ENCODE measurements at regions not wholly inside any gene's neighbourhood (a gene's known extent, or its start where the extent isn't known, plus 50 kb on each side); places are given as distances from the start of the nearest gene placed in this dataset.

DNA sequence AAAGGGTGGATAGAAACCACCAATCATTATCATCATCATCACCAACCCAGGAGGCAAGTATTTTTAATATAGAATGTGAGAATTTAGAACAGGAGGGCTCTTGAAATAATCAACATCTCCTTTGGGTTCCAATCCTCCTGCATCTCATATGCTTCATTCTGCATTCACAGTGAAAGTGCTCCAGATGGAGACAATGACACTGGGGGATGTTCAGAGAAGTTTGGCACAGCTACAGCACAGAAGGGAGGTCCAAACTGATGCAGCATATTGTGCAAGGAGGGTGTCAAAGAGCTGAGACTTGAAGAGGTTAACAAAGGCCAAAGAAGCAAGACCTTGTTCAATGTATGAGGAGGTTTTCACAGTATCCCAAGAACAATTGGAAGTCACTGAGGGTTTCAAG, 767.1 kb downstream of the NTRK3 start:
- Histone ChIP-seq H3K4me1 (ENCODE audit: insufficient read depth) (no peaks in the 10 kb centered on the region), H3K4me2 (no peak overlapping the region), H3K27me3 (ENCODE audit: insufficient read depth) (no peaks in the 10 kb centered on the region), H2AFZ (no peak overlapping the region), H3K9me2 (ENCODE audit: insufficient read depth) (no peaks in the 10 kb centered on the region), H3F3A (replicated peaks; ENCODE audit: low read depth) (no peaks in the 10 kb centered on the region), H3K36me3 (ENCODE audit: insufficient read depth) (no peaks in the 10 kb centered on the region), H4K20me1 (replicated peaks; ENCODE audit: insufficient read depth) (no peaks in the 10 kb centered on the region), H3K79me2 (replicated peaks; ENCODE audit: insufficient read depth) (no peaks in the 10 kb centered on the region), H3K27ac (ENCODE audit: low read depth) (no peak overlapping the region), H3K4me3 (no peak overlapping the region)
- peaks cover 2% of the 10 kb centered on the region for H3K27me3 Mint-ChIP-seq (ENCODE audit: insufficient read depth, low read depth, poor library complexity)
- no peak overlapping the region for H3K4me3 Mint-ChIP-seq
- DNase-seq (ENCODE audit: low spot score) (no peak), ATAC-seq (no peak)
- no peaks in the 10 kb centered on the region for H3K36me3 Mint-ChIP-seq (ENCODE audit: low read depth)
- H3K27ac Mint-ChIP-seq, result no peak overlapping the region
- H3K9me3 Mint-ChIP-seq, result no peaks in the 10 kb centered on the region
- TF ChIP-seq CREB1 (CRISPR knock-in tag; IDR thresholded peaks at IDR 0.05; ENCODE audit: low read depth) (no peak), EZH2 (IDR thresholded peaks at IDR 0.05; ENCODE audit: low read depth, unreplicated experiment) (no peak), NANOG (IDR thresholded peaks at IDR 0.05; ENCODE audit: borderline replicate concordance) (no peak), POLR2AphosphoS5 (IDR thresholded peaks at IDR 0.05; ENCODE audit: low read depth) (no peak)
- TF ChIP-seq, protein P1, sequence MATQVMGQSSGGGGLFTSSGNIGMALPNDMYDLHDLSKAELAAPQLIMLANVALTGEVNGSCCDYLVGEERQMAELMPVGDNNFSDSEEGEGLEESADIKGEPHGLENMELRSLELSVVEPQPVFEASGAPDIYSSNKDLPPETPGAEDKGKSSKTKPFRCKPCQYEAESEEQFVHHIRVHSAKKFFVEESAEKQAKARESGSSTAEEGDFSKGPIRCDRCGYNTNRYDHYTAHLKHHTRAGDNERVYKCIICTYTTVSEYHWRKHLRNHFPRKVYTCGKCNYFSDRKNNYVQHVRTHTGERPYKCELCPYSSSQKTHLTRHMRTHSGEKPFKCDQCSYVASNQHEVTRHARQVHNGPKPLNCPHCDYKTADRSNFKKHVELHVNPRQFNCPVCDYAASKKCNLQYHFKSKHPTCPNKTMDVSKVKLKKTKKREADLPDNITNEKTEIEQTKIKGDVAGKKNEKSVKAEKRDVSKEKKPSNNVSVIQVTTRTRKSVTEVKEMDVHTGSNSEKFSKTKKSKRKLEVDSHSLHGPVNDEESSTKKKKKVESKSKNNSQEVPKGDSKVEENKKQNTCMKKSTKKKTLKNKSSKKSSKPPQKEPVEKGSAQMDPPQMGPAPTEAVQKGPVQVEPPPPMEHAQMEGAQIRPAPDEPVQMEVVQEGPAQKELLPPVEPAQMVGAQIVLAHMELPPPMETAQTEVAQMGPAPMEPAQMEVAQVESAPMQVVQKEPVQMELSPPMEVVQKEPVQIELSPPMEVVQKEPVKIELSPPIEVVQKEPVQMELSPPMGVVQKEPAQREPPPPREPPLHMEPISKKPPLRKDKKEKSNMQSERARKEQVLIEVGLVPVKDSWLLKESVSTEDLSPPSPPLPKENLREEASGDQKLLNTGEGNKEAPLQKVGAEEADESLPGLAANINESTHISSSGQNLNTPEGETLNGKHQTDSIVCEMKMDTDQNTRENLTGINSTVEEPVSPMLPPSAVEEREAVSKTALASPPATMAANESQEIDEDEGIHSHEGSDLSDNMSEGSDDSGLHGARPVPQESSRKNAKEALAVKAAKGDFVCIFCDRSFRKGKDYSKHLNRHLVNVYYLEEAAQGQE (IDR thresholded peaks at IDR 0.05; ENCODE audit: unreplicated experiment), result no peak
- no peaks in the 10 kb centered on the region for H3K4me1 Mint-ChIP-seq

DNA sequence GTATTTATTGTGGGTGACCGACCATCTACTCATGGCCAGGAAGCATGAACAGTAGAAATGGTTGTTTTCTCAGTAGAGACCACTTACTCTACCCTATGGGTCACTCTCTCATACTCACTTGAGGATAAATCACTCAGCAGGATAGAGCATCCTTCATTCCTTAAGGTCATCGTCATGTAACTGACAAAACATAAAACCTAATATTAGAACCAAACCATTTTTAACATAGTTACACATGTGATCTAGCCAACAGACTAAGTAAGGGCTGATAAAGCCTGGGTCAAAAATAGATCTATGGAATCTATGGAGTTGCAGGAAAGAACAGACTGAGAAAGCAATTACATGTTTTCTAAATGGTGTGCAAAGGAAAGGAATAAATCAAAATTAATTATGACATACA, 769.1 kb downstream of the NTRK3 start:
- Mint-ChIP-seq H3K4me3 (no peak overlapping the region), H3K9me3 (no peaks in the 10 kb centered on the region), H3K4me1 (no peaks in the 10 kb centered on the region), H3K27ac (no peak overlapping the region), H3K36me3 (ENCODE audit: low read depth) (no peaks in the 10 kb centered on the region), H3K27me3 (ENCODE audit: insufficient read depth, low read depth, poor library complexity) (peaks cover 2% of the 10 kb centered on the region)
- ATAC-seq (no peak), DNase-seq (ENCODE audit: low spot score) (no peak)
- TF ChIP-seq, protein P2, sequence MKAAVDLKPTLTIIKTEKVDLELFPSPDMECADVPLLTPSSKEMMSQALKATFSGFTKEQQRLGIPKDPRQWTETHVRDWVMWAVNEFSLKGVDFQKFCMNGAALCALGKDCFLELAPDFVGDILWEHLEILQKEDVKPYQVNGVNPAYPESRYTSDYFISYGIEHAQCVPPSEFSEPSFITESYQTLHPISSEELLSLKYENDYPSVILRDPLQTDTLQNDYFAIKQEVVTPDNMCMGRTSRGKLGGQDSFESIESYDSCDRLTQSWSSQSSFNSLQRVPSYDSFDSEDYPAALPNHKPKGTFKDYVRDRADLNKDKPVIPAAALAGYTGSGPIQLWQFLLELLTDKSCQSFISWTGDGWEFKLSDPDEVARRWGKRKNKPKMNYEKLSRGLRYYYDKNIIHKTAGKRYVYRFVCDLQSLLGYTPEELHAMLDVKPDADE (IDR thresholded peaks at IDR 0.05), result no peak
- TF ChIP-seq CREB1 (CRISPR knock-in tag; IDR thresholded peaks at IDR 0.05; ENCODE audit: low read depth), result no peak
- no peak for TF ChIP-seq STAT1 (IDR thresholded peaks at IDR 0.05; ENCODE audit: unreplicated experiment)
- TF ChIP-seq, protein P3, sequence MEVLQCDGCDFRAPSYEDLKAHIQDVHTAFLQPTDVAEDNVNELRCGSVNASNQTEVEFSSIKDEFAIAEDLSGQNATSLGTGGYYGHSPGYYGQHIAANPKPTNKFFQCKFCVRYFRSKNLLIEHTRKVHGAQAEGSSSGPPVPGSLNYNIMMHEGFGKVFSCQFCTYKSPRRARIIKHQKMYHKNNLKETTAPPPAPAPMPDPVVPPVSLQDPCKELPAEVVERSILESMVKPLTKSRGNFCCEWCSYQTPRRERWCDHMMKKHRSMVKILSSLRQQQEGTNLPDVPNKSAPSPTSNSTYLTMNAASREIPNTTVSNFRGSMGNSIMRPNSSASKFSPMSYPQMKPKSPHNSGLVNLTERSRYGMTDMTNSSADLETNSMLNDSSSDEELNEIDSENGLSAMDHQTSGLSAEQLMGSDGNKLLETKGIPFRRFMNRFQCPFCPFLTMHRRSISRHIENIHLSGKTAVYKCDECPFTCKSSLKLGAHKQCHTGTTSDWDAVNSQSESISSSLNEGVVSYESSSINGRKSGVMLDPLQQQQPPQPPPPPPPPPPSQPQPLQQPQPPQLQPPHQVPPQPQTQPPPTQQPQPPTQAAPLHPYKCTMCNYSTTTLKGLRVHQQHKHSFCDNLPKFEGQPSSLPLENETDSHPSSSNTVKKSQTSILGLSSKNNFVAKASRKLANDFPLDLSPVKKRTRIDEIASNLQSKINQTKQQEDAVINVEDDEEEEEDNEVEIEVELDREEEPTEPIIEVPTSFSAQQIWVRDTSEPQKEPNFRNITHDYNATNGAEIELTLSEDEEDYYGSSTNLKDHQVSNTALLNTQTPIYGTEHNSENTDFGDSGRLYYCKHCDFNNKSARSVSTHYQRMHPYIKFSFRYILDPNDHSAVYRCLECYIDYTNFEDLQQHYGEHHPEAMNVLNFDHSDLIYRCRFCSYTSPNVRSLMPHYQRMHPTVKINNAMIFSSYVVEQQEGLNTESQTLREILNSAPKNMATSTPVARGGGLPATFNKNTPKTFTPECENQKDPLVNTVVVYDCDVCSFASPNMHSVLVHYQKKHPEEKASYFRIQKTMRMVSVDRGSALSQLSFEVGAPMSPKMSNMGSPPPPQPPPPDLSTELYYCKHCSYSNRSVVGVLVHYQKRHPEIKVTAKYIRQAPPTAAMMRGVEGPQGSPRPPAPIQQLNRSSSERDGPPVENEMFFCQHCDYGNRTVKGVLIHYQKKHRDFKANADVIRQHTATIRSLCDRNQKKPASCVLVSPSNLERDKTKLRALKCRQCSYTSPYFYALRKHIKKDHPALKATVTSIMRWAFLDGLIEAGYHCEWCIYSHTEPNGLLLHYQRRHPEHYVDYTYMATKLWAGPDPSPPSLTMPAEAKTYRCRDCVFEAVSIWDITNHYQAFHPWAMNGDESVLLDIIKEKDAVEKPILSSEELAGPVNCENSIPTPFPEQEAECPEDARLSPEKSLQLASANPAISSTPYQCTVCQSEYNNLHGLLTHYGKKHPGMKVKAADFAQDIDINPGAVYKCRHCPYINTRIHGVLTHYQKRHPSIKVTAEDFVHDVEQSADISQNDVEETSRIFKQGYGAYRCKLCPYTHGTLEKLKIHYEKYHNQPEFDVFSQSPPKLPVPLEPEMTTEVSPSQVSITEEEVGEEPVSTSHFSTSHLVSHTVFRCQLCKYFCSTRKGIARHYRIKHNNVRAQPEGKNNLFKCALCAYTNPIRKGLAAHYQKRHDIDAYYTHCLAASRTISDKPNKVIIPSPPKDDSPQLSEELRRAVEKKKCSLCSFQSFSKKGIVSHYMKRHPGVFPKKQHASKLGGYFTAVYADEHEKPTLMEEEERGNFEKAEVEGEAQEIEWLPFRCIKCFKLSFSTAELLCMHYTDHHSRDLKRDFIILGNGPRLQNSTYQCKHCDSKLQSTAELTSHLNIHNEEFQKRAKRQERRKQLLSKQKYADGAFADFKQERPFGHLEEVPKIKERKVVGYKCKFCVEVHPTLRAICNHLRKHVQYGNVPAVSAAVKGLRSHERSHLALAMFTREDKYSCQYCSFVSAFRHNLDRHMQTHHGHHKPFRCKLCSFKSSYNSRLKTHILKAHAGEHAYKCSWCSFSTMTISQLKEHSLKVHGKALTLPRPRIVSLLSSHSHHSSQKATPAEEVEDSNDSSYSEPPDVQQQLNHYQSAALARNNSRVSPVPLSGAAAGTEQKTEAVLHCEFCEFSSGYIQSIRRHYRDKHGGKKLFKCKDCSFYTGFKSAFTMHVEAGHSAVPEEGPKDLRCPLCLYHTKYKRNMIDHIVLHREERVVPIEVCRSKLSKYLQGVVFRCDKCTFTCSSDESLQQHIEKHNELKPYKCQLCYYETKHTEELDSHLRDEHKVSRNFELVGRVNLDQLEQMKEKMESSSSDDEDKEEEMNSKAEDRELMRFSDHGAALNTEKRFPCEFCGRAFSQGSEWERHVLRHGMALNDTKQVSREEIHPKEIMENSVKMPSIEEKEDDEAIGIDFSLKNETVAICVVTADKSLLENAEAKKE (CRISPR knock-in tag; IDR thresholded peaks at IDR 0.05), result no peak
- no peaks in the 10 kb centered on the region for H3K36me3 ChIP-seq (ENCODE audit: insufficient read depth)
- H3K79me2 ChIP-seq (replicated peaks; ENCODE audit: insufficient read depth), result no peaks in the 10 kb centered on the region
- no peak overlapping the region for H3K27ac ChIP-seq (ENCODE audit: low read depth)
- H3K9me2 ChIP-seq (ENCODE audit: insufficient read depth), result no peaks in the 10 kb centered on the region
- H4K20me1 ChIP-seq (replicated peaks; ENCODE audit: insufficient read depth), result no peaks in the 10 kb centered on the region
- H3K4me1 ChIP-seq (ENCODE audit: insufficient read depth), result no peaks in the 10 kb centered on the region
- H2AFZ ChIP-seq, result no peak overlapping the region
- H3K4me2 ChIP-seq, result no peak overlapping the region
- H3K27me3 ChIP-seq (ENCODE audit: insufficient read depth), result no peaks in the 10 kb centered on the region
- H3F3A ChIP-seq (replicated peaks; ENCODE audit: low read depth), result no peaks in the 10 kb centered on the region
- H3K4me3 ChIP-seq, result no peak overlapping the region
